ENCODE measurements at regions not wholly inside any gene's neighbourhood (a gene's known extent, or its start where the extent isn't known, plus 50 kb on each side); places are given as distances from the start of the nearest gene placed in this dataset.

DNA sequence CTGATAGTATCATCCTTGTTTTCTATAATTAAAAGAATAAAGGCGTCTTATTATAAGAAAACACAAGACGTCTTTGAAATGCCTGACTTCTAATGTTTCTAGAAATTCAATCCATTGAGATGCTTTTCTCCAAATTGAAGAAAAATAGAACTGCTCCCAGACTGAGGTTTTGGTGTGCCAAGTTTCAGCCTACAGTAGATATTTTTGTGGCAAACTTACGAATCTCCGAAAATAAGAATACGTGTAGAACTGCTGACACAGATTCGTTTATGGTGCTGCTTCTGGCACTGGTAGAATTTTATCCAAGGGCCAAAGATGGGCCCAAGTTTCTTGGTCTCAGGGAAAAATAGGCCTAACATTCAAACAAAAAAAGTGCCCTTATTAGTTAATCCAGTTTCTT is 554.5 kb upstream of the NR5A2 start:
- TF ChIP-seq, protein P1, sequence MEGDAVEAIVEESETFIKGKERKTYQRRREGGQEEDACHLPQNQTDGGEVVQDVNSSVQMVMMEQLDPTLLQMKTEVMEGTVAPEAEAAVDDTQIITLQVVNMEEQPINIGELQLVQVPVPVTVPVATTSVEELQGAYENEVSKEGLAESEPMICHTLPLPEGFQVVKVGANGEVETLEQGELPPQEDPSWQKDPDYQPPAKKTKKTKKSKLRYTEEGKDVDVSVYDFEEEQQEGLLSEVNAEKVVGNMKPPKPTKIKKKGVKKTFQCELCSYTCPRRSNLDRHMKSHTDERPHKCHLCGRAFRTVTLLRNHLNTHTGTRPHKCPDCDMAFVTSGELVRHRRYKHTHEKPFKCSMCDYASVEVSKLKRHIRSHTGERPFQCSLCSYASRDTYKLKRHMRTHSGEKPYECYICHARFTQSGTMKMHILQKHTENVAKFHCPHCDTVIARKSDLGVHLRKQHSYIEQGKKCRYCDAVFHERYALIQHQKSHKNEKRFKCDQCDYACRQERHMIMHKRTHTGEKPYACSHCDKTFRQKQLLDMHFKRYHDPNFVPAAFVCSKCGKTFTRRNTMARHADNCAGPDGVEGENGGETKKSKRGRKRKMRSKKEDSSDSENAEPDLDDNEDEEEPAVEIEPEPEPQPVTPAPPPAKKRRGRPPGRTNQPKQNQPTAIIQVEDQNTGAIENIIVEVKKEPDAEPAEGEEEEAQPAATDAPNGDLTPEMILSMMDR (IDR thresholded peaks at IDR 0.05) = no peak
- TF ChIP-seq POLR2A (IDR thresholded peaks at IDR 0.05; ENCODE audit: low read depth) = no peak
- TF ChIP-seq EP300 (IDR thresholded peaks at IDR 0.05) = no peak
